Suprapubic skin (tissue), 3 donors: ENCODE measurements at regions not wholly inside any gene's neighbourhood (a gene's known extent, or its start where the extent isn't known, plus 50 kb on each side); places are given as distances from the start of the nearest gene placed in this dataset.

Experiments used
- CTCF ChIP-seq, 2 donors: fragments of 200-600 bp in 1 of 2; fragments of 450-650 bp in 1 of 2; sonication (generic) in 1 of 2; IDR thresholded peaks; one replicate each; pipeline ENCODE4 v1.5.1; 2016 to 2019; ENCODE audit warnings: antibody characterized with exemption in 2 of 2, mild to moderate bottlenecking in 1 of 2, moderate library complexity in 1 of 2
- POLR2A ChIP-seq, 2 donors: fragments of 450-650 bp; IDR thresholded peaks; one replicate each; pipeline ENCODE4 v1.6.1; 2017; ENCODE audit warnings: antibody characterized with exemption in 2 of 2, mild to moderate bottlenecking in 2 of 2, moderate library complexity in 2 of 2

- no peak for TF ChIP-seq POLR2A (IDR thresholded peaks at IDR 0.05)
- TF ChIP-seq CTCF (IDR thresholded peaks at IDR 0.05) = no peak
Measured at GRCh38 chr12:24411948-24412347, 462.5 kb upstream of the SOX5 start.
